ENCODE measurements at regions not wholly inside any gene's neighbourhood (a gene's known extent, or its start where the extent isn't known, plus 50 kb on each side); places are given as distances from the start of the nearest gene placed in this dataset.

GRCh38 chr6:11868392-11868791 is 89.8 kb upstream of the ADTRP start:
- H3K4me1 ChIP-seq, result no peaks in the 10 kb centered on the region
- no peaks in the 10 kb centered on the region for H3K36me3 ChIP-seq
- H3K9me3 ChIP-seq, result no peaks in the 10 kb centered on the region
- intact Hi-C loops (cut with DNase I; ENCODE audit: low total_unique reads), result no loop called here
- no peak overlapping the region for H3K4me3 ChIP-seq
- peaks cover 0 to 6% of the 10 kb centered on the region in 2 donors for H3K27me3 ChIP-seq
- no peak for TF ChIP-seq POLR2A (IDR thresholded peaks at IDR 0.05)
- TF ChIP-seq, protein P1, sequence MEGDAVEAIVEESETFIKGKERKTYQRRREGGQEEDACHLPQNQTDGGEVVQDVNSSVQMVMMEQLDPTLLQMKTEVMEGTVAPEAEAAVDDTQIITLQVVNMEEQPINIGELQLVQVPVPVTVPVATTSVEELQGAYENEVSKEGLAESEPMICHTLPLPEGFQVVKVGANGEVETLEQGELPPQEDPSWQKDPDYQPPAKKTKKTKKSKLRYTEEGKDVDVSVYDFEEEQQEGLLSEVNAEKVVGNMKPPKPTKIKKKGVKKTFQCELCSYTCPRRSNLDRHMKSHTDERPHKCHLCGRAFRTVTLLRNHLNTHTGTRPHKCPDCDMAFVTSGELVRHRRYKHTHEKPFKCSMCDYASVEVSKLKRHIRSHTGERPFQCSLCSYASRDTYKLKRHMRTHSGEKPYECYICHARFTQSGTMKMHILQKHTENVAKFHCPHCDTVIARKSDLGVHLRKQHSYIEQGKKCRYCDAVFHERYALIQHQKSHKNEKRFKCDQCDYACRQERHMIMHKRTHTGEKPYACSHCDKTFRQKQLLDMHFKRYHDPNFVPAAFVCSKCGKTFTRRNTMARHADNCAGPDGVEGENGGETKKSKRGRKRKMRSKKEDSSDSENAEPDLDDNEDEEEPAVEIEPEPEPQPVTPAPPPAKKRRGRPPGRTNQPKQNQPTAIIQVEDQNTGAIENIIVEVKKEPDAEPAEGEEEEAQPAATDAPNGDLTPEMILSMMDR (IDR thresholded peaks at IDR 0.05), result no peak
- no peak overlapping the region for H3K27ac ChIP-seq
- DNase-seq, result no peak

GRCh38 chr6:11865680-11866300 is 87.2 kb upstream of the ADTRP start:
- Histone ChIP-seq H3K27me3 (no peaks in the 10 kb centered on the region), H3K9me3 (no peaks in the 10 kb centered on the region), H3K4me1 (no peaks in the 10 kb centered on the region), H3K27ac (no peak overlapping the region), H3K4me3 (no peak overlapping the region), H3K36me3 (no peaks in the 10 kb centered on the region)
- intact Hi-C loops (cut with DNase I; ENCODE audit: low total_unique reads), result no loop called here
- no peak for TF ChIP-seq POLR2A (IDR thresholded peaks at IDR 0.05)
- TF ChIP-seq, protein P1 (IDR thresholded peaks at IDR 0.05), result no peak
- no peak for DNase-seq

DNA sequence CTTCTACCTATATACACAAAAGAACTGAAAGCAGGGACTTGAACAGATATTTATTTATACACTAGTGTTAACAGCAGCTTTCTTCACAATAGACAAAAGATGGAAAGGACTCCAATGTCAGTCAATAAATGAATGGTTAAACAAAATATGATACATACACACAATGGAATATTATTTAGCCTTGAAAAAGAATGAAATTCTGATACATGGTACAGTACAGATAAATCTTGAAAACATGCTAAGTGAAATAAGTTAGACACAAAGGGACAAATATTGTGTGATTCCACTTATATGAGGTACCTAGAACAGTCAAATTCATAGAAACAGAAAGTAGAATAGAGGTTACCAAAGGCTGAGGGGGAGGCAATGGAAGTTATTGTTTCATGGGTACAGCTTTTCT is 79.8 kb upstream of the ADTRP start:
- intact Hi-C loops (cut with DNase I; ENCODE audit: low total_unique reads), result no loop called here
- no peaks in the 10 kb centered on the region for H3K27me3 ChIP-seq
- no peak overlapping the region for H3K27ac ChIP-seq
- no peaks in the 10 kb centered on the region for H3K9me3 ChIP-seq
- TF ChIP-seq, protein P1 (IDR thresholded peaks at IDR 0.05), result no peak
- no peak for TF ChIP-seq POLR2A (IDR thresholded peaks at IDR 0.05)
- no peaks in the 10 kb centered on the region for H3K36me3 ChIP-seq
- no peak for DNase-seq
- H3K4me1 ChIP-seq, result no peaks in the 10 kb centered on the region
- no peak overlapping the region for H3K4me3 ChIP-seq

- intact Hi-C loops (cut with DNase I; ENCODE audit: low total_unique reads), result no loop called here
- no peaks in the 10 kb centered on the region for H3K9me3 ChIP-seq
- no peak for TF ChIP-seq POLR2A (IDR thresholded peaks at IDR 0.05)
- TF ChIP-seq, protein P1 (IDR thresholded peaks at IDR 0.05), result no peak
- H3K4me3 ChIP-seq, result no peak overlapping the region
- DNase-seq, result no peak
- H3K27ac ChIP-seq, result no peak overlapping the region
- H3K4me1 ChIP-seq, result no peaks in the 10 kb centered on the region
- no peaks in the 10 kb centered on the region for H3K27me3 ChIP-seq
- H3K36me3 ChIP-seq, result no peaks in the 10 kb centered on the region
These were observed 77.1 kb upstream of the ADTRP start for GRCh38 chr6:11855743-11856142.

- H3K36me3 ChIP-seq, result no peaks in the 10 kb centered on the region
- no peak for TF ChIP-seq POLR2A (IDR thresholded peaks at IDR 0.05)
- TF ChIP-seq, protein P1 (IDR thresholded peaks at IDR 0.05), result no peak
- intact Hi-C loops (cut with DNase I; ENCODE audit: low total_unique reads), result no loop called here
- no peak overlapping the region for H3K4me3 ChIP-seq
- no peak for DNase-seq
- H3K27me3 ChIP-seq, result no peaks in the 10 kb centered on the region
- H3K9me3 ChIP-seq, result no peaks in the 10 kb centered on the region
- no peaks in the 10 kb centered on the region for H3K4me1 ChIP-seq
- no peak overlapping the region for H3K27ac ChIP-seq
These were observed 76.0 kb upstream of the ADTRP start for GRCh38 chr6:11854408-11855165.
